ENCODE measurements at regions not wholly inside any gene's neighbourhood (a gene's known extent, or its start where the extent isn't known, plus 50 kb on each side); places are given as distances from the start of the nearest gene placed in this dataset.

DNA sequence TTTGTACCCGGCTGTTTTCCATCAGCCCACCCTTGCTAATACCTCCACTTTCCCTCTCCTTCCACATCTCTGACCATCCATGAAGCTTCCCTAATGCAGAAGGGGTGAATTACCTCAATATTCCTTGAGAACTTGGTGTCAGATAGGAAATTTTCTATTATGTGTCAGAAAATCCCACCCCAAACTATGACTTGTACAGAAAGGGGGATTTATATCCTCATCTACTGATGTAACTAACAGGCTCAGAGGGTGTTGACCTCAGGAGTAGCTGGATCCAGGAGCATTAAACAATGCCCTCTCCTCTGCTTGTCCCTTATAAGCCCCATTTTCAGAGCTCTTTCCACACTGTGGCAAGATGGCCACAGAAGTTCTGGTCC, 242.8 kb upstream of the TLE3 start:
- TF ChIP-seq, protein P1, sequence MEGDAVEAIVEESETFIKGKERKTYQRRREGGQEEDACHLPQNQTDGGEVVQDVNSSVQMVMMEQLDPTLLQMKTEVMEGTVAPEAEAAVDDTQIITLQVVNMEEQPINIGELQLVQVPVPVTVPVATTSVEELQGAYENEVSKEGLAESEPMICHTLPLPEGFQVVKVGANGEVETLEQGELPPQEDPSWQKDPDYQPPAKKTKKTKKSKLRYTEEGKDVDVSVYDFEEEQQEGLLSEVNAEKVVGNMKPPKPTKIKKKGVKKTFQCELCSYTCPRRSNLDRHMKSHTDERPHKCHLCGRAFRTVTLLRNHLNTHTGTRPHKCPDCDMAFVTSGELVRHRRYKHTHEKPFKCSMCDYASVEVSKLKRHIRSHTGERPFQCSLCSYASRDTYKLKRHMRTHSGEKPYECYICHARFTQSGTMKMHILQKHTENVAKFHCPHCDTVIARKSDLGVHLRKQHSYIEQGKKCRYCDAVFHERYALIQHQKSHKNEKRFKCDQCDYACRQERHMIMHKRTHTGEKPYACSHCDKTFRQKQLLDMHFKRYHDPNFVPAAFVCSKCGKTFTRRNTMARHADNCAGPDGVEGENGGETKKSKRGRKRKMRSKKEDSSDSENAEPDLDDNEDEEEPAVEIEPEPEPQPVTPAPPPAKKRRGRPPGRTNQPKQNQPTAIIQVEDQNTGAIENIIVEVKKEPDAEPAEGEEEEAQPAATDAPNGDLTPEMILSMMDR (conservative IDR thresholded peaks at IDR 0.05; ENCODE audit: low read depth, low read length), result no peak
- TF ChIP-seq, protein P2, sequence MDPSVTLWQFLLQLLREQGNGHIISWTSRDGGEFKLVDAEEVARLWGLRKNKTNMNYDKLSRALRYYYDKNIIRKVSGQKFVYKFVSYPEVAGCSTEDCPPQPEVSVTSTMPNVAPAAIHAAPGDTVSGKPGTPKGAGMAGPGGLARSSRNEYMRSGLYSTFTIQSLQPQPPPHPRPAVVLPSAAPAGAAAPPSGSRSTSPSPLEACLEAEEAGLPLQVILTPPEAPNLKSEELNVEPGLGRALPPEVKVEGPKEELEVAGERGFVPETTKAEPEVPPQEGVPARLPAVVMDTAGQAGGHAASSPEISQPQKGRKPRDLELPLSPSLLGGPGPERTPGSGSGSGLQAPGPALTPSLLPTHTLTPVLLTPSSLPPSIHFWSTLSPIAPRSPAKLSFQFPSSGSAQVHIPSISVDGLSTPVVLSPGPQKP (IDR thresholded peaks at IDR 0.05; ENCODE audit: borderline replicate concordance, low read depth, low read length), result no peak
- TF ChIP-seq, protein P3, sequence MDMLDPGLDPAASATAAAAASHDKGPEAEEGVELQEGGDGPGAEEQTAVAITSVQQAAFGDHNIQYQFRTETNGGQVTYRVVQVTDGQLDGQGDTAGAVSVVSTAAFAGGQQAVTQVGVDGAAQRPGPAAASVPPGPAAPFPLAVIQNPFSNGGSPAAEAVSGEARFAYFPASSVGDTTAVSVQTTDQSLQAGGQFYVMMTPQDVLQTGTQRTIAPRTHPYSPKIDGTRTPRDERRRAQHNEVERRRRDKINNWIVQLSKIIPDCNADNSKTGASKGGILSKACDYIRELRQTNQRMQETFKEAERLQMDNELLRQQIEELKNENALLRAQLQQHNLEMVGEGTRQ (IDR thresholded peaks at IDR 0.05; ENCODE audit: low read depth, low read length), result no peak
- no peak for TF ChIP-seq POLR2A (IDR thresholded peaks at IDR 0.05; ENCODE audit: low read depth, low read length)
- no peak for TF ChIP-seq RCOR1 (IDR thresholded peaks at IDR 0.05; ENCODE audit: insufficient replicate concordance, low read length)
- no peak for TF ChIP-seq RAD21 (IDR thresholded peaks at IDR 0.05; ENCODE audit: low read length)
- TF ChIP-seq RFX5 (IDR thresholded peaks at IDR 0.05; ENCODE audit: low read depth, low read length), result no peak
- no peak for TF ChIP-seq CEBPB (IDR thresholded peaks at IDR 0.05; ENCODE audit: low read depth, low read length)
- TF ChIP-seq MAFK (IDR thresholded peaks at IDR 0.05; ENCODE audit: low read depth, low read length), result no peak
- no peak for TF ChIP-seq FOS (IDR thresholded peaks at IDR 0.05; ENCODE audit: low read depth, low read length)
- TF ChIP-seq MXI1 (IDR thresholded peaks at IDR 0.05; ENCODE audit: borderline replicate concordance, low read depth, low read length), result no peak
- no peak for TF ChIP-seq BHLHE40 (IDR thresholded peaks at IDR 0.05; ENCODE audit: low read depth, low read length)
- no peak for TF ChIP-seq NFE2L2 (IDR thresholded peaks at IDR 0.05; ENCODE audit: low read depth, low read length)
